GM23248 (cell line): ENCODE measurements at regions not wholly inside any gene's neighbourhood (a gene's known extent, or its start where the extent isn't known, plus 50 kb on each side); places are given as distances from the start of the nearest gene placed in this dataset.

Experiments
- EZH2 ChIP-seq: fragments of 200-600 bp; sonication (generic); IDR thresholded peaks from 2 replicates; pipeline ENCODE4 v1.6.1; 2018; ENCODE audit warnings: antibody characterized with exemption, mild to moderate bottlenecking; ENCODE audit not compliant: insufficient read depth, poor library complexity, severe bottlenecking
- EZH2phosphoT487 ChIP-seq: fragments of 200-600 bp; sonication (generic); IDR thresholded peaks from 2 replicates; pipeline ENCODE4 v1.6.1; 2018; ENCODE audit warnings: antibody characterized with exemption, moderate library complexity, mild to moderate bottlenecking, low read depth; ENCODE audit not compliant: insufficient read depth

GRCh38 chr6:9745476-9745875, 669.4 kb downstream of the TFAP2A start:
- TF ChIP-seq EZH2, result no peak
- TF ChIP-seq EZH2phosphoT487, result no peak
